NB4 (cell line): ENCODE measurements at regions not wholly inside any gene's neighbourhood (a gene's known extent, or its start where the extent isn't known, plus 50 kb on each side); places are given as distances from the start of the nearest gene placed in this dataset.

ENCODE experiments used
- DNase-seq: peaks from one replicate; pipeline ENCODE4 v3.0.0; 2010; ENCODE audit warnings: low read depth
- H3K4me3 ChIP-seq: one replicate; pipeline ENCODE4 v1.5.1; 2011; ENCODE audit warnings: mild to moderate bottlenecking, low read depth, low read length, moderate library complexity
- CTCF ChIP-seq: IDR thresholded peaks from one replicate; pipeline ENCODE4 v1.5.1; 2012; ENCODE audit warnings: low read depth, low read length
- MAX ChIP-seq: IDR thresholded peaks from 2 replicates; pipeline ENCODE4 v1.6.1; 2011; ENCODE audit warnings: low read depth, low read length
- MYC ChIP-seq: IDR thresholded peaks from 2 replicates; pipeline ENCODE4 v1.6.1; 2011; ENCODE audit warnings: low read depth, low read length
- POLR2A ChIP-seq: IDR thresholded peaks from 2 replicates; pipeline ENCODE4 v1.6.1; 2011; ENCODE audit warnings: mild to moderate bottlenecking; ENCODE audit not compliant: insufficient read length; ENCODE audit errors: extremely low read depth

GRCh38 chr5:141785711-141786110 is 92.5 kb downstream of the PCDH1 start:
- no peak for TF ChIP-seq POLR2A
- DNase-seq, result no peak
- no peak overlapping the region for H3K4me3 ChIP-seq

GRCh38 chr5:141785135-141785534 is 93.1 kb downstream of the PCDH1 start:
- no peak overlapping the region for H3K4me3 ChIP-seq
- DNase-seq, result no peak
- TF ChIP-seq MAX (no peak), CTCF (no peak), POLR2A (no peak), MYC (no peak)

GRCh38 chr5:141784529-141784928 is 93.7 kb downstream of the PCDH1 start:
- TF ChIP-seq MAX (no peak), POLR2A (no peak), MYC (no peak), CTCF (no peak)
- no peak for DNase-seq
- H3K4me3 ChIP-seq, result no peak overlapping the region

- DNase-seq, result no peak
- TF ChIP-seq CTCF (no peak), MAX (no peak), POLR2A (no peak), MYC (no peak)
- H3K4me3 ChIP-seq, result no peak overlapping the region
Measured at GRCh38 chr5:141783947-141784296, 94.3 kb downstream of the PCDH1 start.

GRCh38 chr5:141783005-141783946 is 94.9 kb downstream of the PCDH1 start:
- DNase-seq, result no peak
- H3K4me3 ChIP-seq, result no peak overlapping the region
- no peak for TF ChIP-seq POLR2A

GRCh38 chr5:141781910-141782309 is 96.3 kb downstream of the PCDH1 start:
- TF ChIP-seq CTCF (no peak), MAX (no peak), MYC (no peak), POLR2A (no peak)
- DNase-seq, result no peak
- no peak overlapping the region for H3K4me3 ChIP-seq
